GM11168 (cell line): ENCODE measurements at regions not wholly inside any gene's neighbourhood (a gene's known extent, or its start where the extent isn't known, plus 50 kb on each side); places are given as distances from the start of the nearest gene placed in this dataset.
"Not testable (repeated sequence)": the region's sequence is repeated elsewhere in the genome, so short reads cannot be mapped to it uniquely, and the experiment has no call there.

ENCODE experiments used
- in situ Hi-C: fragments of 300-500 bp; cut with MboI; formaldehyde crosslinking; loops from one replicate; pipeline ENCODE4 v1.12.0; 2022; ENCODE audit warnings: low sequenced_read_pairs; ENCODE audit not compliant: unreplicated experiment

DNA sequence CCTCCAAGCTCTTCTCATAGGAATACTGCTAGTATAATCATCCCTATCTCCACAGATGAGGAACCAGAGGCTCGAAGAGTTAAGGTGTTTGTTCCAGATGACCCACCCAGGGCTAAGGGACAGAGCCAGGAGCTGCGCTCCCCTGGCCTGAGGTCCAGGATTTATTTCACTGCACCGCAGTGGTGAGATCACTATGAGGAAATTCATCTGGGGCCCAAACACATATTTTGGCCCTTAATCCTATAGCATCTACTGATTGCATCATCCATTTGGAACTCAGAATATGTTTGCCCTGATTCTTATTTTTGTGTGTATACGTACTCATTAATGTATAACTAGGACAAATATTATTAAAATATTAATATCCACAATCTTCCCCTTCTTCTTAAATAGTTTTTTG, 100.1 kb upstream of the RBPJ start:
- in situ Hi-C loops: no loop called here

- in situ Hi-C loops: no loop called here
Observed at GRCh38 chr4:26223155-26223554, 97.7 kb upstream of the RBPJ start.

- in situ Hi-C loops: no loop called here
Observed at GRCh38 chr4:26226629-26227376, 94.0 kb upstream of the RBPJ start.

DNA sequence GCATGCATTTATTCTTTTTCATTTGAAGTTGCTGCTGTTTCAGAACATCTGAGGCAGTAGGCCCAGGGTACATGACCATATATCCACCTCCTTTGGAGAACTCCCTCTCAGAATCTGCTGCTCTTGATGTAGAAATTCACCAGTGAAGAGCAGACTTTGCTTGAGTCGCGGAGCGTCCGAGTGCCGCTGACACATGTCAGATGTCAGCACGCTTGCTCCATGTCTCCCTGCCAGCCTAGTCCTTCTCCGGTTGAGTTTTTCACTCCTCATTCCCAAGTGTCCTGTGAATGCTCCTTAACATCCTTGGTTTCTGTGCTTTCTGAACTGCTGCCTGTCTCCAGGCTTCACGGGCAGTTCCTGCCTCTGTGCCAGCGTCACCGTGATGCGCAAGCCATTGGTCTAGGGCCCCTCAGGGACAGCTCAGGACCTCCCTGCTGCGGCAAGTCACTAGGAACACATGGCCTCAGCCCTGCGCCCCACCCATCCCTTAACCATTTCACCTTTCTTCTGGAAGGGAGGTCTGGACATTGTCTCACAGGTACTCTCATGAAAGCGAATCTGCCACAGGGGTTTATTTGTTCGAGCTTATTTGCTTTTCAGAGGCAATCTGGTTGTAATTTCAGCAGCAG, 93.1 kb upstream of the RBPJ start:
- in situ Hi-C loops: no loop called here

DNA sequence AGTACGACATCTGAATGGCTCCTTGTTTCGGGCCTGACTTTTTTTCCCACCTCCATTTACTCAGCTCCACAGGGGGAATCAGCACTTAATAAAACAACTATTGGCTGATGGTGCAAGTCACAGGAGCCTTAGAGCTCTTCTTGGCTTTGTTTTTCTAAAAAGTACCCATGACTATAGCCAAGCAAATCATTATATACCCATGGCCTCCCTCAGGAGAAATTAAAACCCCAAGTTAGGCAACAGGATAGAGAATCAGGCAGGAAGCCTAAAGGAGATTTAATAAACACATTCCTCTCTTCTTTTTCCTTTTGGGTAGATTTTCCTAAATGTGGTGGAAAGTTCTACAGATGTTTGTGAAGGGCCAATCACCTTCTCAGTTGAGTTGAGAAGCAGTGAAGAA, 91.9 kb upstream of the RBPJ start:
- in situ Hi-C loops: no loop called here

GRCh38 chr4:26229974-26230373, 90.8 kb upstream of the RBPJ start:
- in situ Hi-C loops: no loop called here

GRCh38 chr4:26233350-26233749, 87.5 kb upstream of the RBPJ start:
- in situ Hi-C loops: no loop called here

DNA sequence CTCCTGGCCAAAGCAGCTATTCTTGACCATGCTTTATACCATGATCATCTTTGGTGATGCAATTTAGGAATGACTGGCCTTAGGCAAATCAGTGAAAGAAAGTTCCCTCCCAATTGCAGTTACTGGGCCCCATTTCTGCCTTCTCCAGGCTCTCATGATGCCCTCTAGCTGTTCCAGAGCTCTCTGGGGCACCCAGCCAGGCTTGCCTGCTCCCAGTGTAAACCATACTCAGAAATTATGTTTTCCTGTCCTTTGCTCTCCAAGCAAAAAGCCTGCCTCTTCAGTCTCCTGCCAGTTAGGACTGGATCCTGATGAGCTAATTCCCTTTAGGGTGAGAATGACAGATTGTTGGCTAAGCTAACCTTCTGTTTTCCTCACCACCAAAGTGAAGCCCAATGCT, 85.3 kb upstream of the RBPJ start:
- in situ Hi-C loops: no loop called here

DNA sequence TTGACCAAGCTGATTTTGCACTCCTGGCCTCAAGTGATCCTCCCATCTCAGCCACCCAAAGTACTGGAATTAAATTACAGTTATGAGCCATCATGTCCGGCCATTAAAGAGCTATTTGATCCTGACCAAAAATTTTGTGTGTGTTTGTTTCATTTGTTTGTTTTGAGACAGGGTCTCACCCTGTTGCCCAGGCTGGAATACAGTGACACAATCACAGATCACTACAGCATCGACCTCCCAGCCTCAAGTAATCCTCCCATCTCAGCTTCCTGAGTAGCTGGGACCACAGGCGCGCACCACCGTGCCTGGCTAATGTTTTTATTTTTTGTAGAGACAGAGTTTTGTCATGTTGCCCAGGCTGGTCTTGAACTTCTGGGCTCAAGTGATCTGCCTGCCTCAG, 82.9 kb upstream of the RBPJ start:
- in situ Hi-C loops: no loop called here

GRCh38 chr4:26238426-26238777, 82.4 kb upstream of the RBPJ start:
- in situ Hi-C loops: no loop called here

GRCh38 chr4:26238778-26239679, 81.8 kb upstream of the RBPJ start:
- in situ Hi-C loops: no loop called here

DNA sequence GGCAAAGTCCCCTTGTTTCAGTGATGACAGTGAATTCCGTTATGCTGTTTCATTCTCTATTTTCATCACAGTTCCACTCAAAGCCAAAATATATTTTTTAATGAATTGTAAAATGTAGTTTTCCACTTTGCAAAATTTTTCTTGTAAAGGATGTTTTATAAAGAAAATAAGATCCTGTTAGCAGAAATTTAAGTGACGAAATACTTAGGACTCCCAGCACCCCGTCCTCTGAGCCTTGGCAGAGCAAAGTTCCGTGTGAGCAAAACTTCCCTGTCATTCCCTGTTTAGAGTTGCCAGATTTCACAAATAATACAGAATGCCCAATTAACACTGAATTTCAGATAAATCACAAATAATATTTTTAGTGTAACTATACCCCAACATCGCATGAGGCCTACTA, 81.0 kb upstream of the RBPJ start:
- in situ Hi-C loops: no loop called here

GRCh38 chr4:26241179-26241578, 79.6 kb upstream of the RBPJ start:
- in situ Hi-C loops: no loop called here

DNA sequence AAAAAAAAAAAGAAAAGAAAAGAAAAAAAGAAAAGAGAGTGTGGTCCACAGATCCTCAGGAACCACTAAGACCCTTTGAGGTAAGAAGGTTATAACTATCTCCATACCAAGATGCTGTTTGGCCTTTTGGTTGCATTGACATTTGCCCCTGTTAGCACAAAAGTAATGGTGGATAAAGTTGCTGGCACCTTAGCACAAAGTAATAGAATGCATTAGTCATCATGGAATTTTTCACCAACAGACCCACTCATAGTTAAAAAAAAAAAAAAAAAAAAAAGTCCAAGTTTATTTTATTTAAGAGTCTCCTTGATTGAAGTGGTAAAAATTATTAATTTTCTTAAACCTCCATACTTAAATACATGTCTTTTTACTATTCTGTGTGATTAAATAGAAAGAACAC, 78.4 kb upstream of the RBPJ start:
- in situ Hi-C loops: no loop called here

GRCh38 chr4:26244138-26244537, 76.7 kb upstream of the RBPJ start:
- in situ Hi-C loops: not testable (repeated sequence)

- in situ Hi-C loops: no loop called here
Observed at GRCh38 chr4:26248647-26249046, 72.2 kb upstream of the RBPJ start.

- in situ Hi-C loops: no loop called here
Observed at GRCh38 chr4:26252349-26253025, 68.3 kb upstream of the RBPJ start.

GRCh38 chr4:26253968-26254367, 66.8 kb upstream of the RBPJ start:
- in situ Hi-C loops: no loop called here

DNA sequence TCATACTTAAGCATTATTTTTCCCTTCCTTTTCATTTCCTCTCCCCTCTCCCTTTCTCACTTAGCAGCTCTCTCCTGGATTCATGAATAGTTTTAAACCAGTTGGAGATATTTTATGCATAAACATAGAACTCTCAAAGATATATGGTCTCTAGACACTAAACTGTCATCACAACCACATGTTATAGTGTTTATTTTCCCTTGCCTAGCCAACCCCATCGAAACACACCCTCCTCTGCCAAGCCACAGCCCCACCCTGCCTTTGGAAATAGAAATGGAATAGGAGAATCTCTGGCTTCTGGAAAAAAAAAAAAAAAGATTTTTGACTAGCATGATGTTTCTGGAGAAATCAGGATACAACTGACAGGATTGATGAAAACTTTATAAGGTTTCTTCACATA, 64.8 kb upstream of the RBPJ start:
- in situ Hi-C loops: no loop called here

- in situ Hi-C loops: not testable (repeated sequence)
Observed at GRCh38 chr4:26257444-26257843, 63.4 kb upstream of the RBPJ start.

DNA sequence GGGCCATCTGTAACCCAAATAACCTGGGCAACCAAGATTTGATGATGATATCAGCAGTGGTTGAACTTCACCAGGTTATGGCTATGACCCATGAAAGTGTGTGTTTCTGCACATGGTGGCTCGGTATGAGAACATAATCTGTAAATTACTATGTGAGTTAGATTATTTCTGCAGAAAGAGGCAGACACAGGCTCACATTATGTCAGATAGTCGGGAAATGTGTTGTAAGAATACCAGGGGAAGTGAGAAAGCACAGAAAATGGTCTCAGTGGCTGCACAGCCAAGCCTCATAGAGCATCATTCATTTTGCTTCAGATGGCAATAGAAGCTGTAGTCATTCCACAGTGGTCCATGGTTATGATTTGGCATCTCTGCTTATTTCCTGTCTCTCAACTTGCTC, 63.0 kb upstream of the RBPJ start:
- in situ Hi-C loops: no loop called here
